Adrenal gland (tissue), 9 donors: ENCODE measurements at regions not wholly inside any gene's neighbourhood (a gene's known extent, or its start where the extent isn't known, plus 50 kb on each side); places are given as distances from the start of the nearest gene placed in this dataset.

Experiments used
- DNase-seq, 7 donors: peaks; one replicate each; pipeline ENCODE4 v3.0.0-alpha.2; 2019 to 2020
- H3K27ac ChIP-seq, 5 donors: fragments of 200-600 bp; sonication (generic) in 4 of 5; 1 replicate in 3 of 5; 2 replicates in 2 of 5; pipeline versions ENCODE4 v1.5.1 to v1.8.0; 2016 to 2020; ENCODE audit warnings: mild to moderate bottlenecking in 1 of 5
- H3K27me3 ChIP-seq: fragments of 200-600 bp; 2 replicates; pipeline ENCODE4 v1.8.0; 2021
- H3K36me3 ChIP-seq, 2 donors: fragments of 200-600 bp; replicated peaks in 1 of 2; 1 replicate in 1 of 2; 2 replicates in 1 of 2; pipeline versions ENCODE4 v1.5.1 to v1.8.0; 2018 to 2022
- H3K4me1 ChIP-seq, 2 donors: fragments of 200-600 bp; replicated peaks in 1 of 2; 1 replicate in 1 of 2; 2 replicates in 1 of 2; pipeline versions ENCODE4 v1.5.1 to v1.8.0; 2018 to 2021
- H3K4me3 ChIP-seq, 4 donors: fragments of 200-600 bp; sonication (generic) in 3 of 4; one replicate each; pipeline ENCODE4 v1.5.1; 2016 to 2018
- H3K9me3 ChIP-seq, 3 donors: fragments of 200-600 bp; sonication (generic) in 1 of 3; replicated peaks in 1 of 3; 1 replicate in 2 of 3; 2 replicates in 1 of 3; pipeline versions ENCODE4 v1.5.1 to v1.8.0; 2016 to 2021
- CTCF ChIP-seq, 6 experiments: fragments of 450-650 bp in 4 of 6; fragments of 200-600 bp in 2 of 6; sonication (generic) in 1 of 6; IDR thresholded peaks; 1 replicate in 5 of 6; 2 replicates in 1 of 6; pipeline versions ENCODE4 v1.5.1 to v1.8.0; 2016 to 2021; ENCODE audit warnings: antibody characterized with exemption in 6 of 6, mild to moderate bottlenecking in 2 of 6, moderate library complexity in 1 of 6
- POLR2A ChIP-seq, 2 donors: fragments of 450-650 bp; IDR thresholded peaks; one replicate each; pipeline ENCODE4 v1.6.1; 2017; ENCODE audit warnings: antibody characterized with exemption in 2 of 2, mild to moderate bottlenecking in 2 of 2, moderate library complexity in 1 of 2
- WGBS, 4 donors: extraction: QIAGEN DNeasy Blood & Tissue Kit in 2 of 4; methylation state at CpG; one replicate each; pipeline versions ENCODE4 v1.1.5 to v1.1.7; 2013 to 2017; 5-methylcytosine and 5-hydroxymethylcytosine counted together
- intact Hi-C, 2 donors: fragments of 100-400 bp; cut with DNase I; formaldehyde crosslinking; loops; one replicate each; pipeline versions ENCODE4 v1.14.1 to v1.15.0; 2022 to 2023
- donor health status: healthy with polysubstance abuse.
- donor health status: Bipolar disorder and iron deficiency.
- donor health status: DM: yes; HTN: yes; CAD: no.
- donor health status: DM: no; HTN: no; CAD: no.
- donor health status: DM: no; HTN: no; CAD: no.

GRCh38 chr1:54497338-54497737 is 50.7 kb upstream of the ACOT11 start:
- no peak for TF ChIP-seq POLR2A (IDR thresholded peaks at IDR 0.05)
- TF ChIP-seq CTCF (IDR thresholded peaks at IDR 0.05) = no peak
- peaks cover 0 to 11% of the 10 kb centered on the region in 2 donors for H3K4me1 ChIP-seq
- intact Hi-C loops = loop anchor here in 1 of 2 donors (10.0 kb wide), 3 partner anchors 193 to 433 kb away; partner anchors contain the start of gene TTC22
- H3K27me3 ChIP-seq = peaks cover 18% of the 10 kb centered on the region
- H3K27ac ChIP-seq = no peak overlapping the region
- DNase-seq = no peak
- no peaks in the 10 kb centered on the region for H3K36me3 ChIP-seq
- no peak overlapping the region for H3K4me3 ChIP-seq
- no peaks in the 10 kb centered on the region for H3K9me3 ChIP-seq
- 77 to 88% (median 83%) methylated on average over 6 of the region's 6 CpGs for WGBS, 4 donors

GRCh38 chr1:54495954-54496353 is 52.1 kb upstream of the ACOT11 start:
- WGBS, 4 donors = 71 to 96% (median 84%) methylated on average over 7 of the region's 7 CpGs

GRCh38 chr1:54493608-54494007 is 54.4 kb upstream of the ACOT11 start:
- no peak for DNase-seq
- Histone ChIP-seq H3K27me3 (peaks cover 11% of the 10 kb centered on the region), H3K9me3 (no peaks in the 10 kb centered on the region), H3K4me1 (peaks cover 3 to 9% of the 10 kb centered on the region in 2 donors), H3K4me3 (no peak overlapping the region), H3K27ac (no peak overlapping the region), H3K36me3 (no peaks in the 10 kb centered on the region)
- intact Hi-C loops = loop anchor here (5.0 to 10.0 kb wide), 4 partner anchors 189 to 429 kb away; partner anchors contain the start of gene TTC22 (in 1 of the 2)
- WGBS, 4 donors = 79 to 93% (median 88%) methylated on average over 2 of the region's 2 CpGs
- TF ChIP-seq CTCF (IDR thresholded peaks at IDR 0.05) (no peak), POLR2A (IDR thresholded peaks at IDR 0.05) (no peak)

More at GRCh38 chr1:54495954-54496353, 52.1 kb upstream of the ACOT11 start:
- Histone ChIP-seq H3K27me3 (peaks cover 18% of the 10 kb centered on the region), H3K9me3 (no peaks in the 10 kb centered on the region), H3K4me3 (no peak overlapping the region), H3K36me3 (no peaks in the 10 kb centered on the region), H3K4me1 (peaks cover 0 to 11% of the 10 kb centered on the region in 2 donors), H3K27ac (no peak overlapping the region)
- no peak for TF ChIP-seq POLR2A (IDR thresholded peaks at IDR 0.05)
- TF ChIP-seq CTCF (IDR thresholded peaks at IDR 0.05) = no peak
- DNase-seq = no peak
- intact Hi-C loops = loop anchor here in 1 of 2 donors (10.0 kb wide), 3 partner anchors 191 to 431 kb away; partner anchors contain the start of gene TTC22

GRCh38 chr1:54490361-54491248 is 57.4 kb upstream of the ACOT11 start:
- Histone ChIP-seq H3K36me3 (no peaks in the 10 kb centered on the region), H3K4me1 (peaks cover 14 to 23% of the 10 kb centered on the region in 2 donors), H3K9me3 (no peaks in the 10 kb centered on the region), H3K27ac (peak overlapping the region in 1 of 5 donors; percentile 8), H3K27me3 (no peaks in the 10 kb centered on the region), H3K4me3 (no peak overlapping the region)
- intact Hi-C loops = loop anchor here (5.0 to 10.0 kb wide), 4 partner anchors 186 to 426 kb away; partner anchors contain the start of gene TTC22 (in 1 of the 2)
- 8 to 24% (median 15%) methylated on average over 9 to 22 of the region's 22 CpGs for WGBS, 4 donors
- TF ChIP-seq POLR2A (IDR thresholded peaks at IDR 0.05) = no peak
- TF ChIP-seq CTCF (IDR thresholded peaks at IDR 0.05) = no peak
- DNase-seq = peak in 6 of 7 donors; percentile 49 to 74 (median 54)
